Fibroblast of the conjunctiva (primary cell): ENCODE measurements at regions not wholly inside any gene's neighbourhood (a gene's known extent, or its start where the extent isn't known, plus 50 kb on each side); places are given as distances from the start of the nearest gene placed in this dataset.
A peak's percentile ranks its signal among the peaks of the same experiment; 100 is the strongest.

Experiments
- DNase-seq: peaks from one replicate; pipeline ENCODE4 v3.0.0-alpha.2; 2010; ENCODE audit warnings: low read depth

DNA sequence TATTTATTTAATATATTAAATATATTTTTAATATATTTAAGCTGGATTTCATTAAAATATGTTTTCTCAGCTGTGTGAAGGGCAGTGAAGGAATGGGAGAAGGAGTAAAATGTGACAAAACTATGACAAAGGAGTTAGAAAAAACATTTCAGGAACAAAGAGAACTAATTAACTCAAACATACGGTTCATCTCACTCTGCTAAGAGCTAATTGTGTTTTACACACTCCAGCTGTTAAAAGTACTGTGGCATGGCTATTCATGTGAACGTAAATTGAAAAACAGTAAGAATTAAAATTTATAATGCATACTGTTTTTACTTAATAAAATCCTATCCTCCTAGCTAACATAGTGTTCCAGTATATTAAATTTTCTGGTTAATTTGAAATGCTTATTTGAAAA, 262.5 kb upstream of the GNAI1 start:
- DNase-seq = no peak

DNA sequence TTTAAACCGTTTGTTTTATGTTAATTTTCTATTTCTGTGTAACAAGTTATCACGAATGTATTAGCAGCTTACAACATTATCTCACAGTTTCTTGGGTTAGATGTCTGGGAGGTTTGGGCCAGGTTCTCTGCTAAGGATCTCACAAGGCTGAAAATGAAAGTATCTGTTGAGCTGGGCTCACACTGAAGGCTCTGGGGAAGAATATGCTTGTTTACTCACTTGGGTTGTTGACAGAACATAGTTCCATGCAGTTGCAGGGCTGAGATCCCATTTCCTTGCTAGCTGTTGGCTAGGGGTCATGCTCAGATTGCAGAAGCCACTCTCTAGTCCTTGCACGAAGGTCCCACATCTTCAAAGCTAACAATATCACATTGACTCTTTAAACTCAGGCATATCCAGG, 266.6 kb upstream of the GNAI1 start:
- DNase-seq = no peak

DNA sequence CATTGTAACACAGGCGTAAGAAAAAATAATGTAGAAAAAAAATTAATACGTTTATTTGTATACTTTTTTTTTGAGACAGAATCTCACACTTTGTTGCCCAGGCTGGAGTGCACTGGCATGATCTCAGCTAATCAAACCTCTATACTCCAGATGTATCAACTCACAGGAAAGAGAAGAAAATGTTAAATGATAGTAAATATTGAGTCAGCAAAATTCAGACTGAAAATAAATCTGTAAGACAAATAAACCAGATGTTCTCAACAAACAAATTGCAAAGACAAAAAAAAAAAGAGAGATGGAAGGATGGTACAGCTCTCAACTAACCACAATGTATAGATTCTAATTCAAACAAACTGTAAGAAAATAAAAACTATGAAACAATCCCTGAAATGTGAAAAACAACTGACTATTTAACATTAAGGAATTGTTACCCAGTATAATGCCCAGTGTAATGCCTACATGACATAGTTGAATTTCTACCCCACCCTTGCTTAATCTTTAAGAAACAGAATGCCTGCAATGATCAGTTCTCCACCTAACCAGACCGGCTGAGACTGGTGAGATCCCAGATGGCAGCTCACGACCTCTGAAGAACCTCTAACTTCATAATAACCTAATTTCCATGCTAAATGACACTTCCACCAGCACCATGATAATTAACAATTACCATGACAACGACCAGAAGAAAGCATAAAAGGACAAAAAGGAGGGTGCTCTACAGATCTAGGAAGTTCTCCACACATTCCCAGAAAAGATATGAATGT, 272.0 kb upstream of the GNAI1 start:
- DNase-seq = no peak

DNA sequence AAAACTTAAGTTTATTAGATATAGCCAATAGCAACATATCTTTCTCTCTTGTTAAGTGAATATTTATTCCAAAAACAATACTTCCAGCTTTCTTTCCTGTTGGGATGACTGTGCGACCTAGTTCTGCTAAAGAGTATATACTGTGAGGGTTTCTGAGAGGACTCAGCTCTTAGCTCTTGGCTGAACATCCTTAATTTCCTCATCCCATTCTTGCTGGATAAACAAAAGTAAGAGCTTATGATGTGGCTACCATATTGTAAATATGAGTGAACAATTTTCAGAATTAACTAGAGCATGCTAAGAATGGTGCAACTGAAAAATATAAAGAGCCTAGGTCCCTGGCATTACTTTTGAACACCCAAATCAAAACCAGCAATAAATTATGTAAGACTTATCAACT, 279.5 kb upstream of the GNAI1 start:
- DNase-seq = no peak

DNA sequence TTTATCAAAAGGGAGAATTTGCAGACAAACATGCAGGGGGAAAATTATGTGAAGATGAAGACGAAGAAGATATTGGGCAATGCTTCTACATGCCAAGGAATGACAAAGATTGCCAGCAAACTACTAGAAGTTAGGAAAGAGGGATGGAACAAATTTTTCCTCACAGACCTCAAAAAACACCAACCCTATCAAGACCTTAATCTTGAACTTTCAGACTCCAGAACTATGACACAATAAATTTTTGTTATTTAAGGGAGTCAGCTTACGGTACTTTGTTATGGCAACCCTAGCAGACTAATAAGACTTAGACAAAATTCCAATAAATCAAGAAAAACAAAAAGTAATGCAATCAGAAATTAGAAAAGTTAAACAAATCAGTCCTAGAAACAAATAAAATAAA, 280.0 kb upstream of the GNAI1 start:
- DNase-seq = no peak

DNA sequence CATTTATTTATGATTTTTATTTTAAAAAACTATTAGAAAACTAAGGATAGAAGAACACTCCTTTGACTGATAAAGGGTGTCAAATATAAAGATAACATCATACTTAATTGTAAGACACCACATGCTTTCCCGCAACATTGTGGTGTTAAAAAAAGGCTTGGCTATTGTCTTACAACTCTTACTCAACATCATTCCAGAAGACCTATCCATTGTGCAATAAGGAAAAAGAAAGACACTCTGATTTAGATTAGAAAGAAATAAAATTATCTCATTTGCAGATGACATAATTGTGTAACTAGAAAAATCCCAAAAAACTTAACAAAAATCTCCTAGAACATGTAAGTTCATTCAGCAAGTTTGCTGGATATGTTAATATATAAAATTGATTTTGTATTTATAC, 296.7 kb upstream of the GNAI1 start:
- DNase-seq = no peak

DNA sequence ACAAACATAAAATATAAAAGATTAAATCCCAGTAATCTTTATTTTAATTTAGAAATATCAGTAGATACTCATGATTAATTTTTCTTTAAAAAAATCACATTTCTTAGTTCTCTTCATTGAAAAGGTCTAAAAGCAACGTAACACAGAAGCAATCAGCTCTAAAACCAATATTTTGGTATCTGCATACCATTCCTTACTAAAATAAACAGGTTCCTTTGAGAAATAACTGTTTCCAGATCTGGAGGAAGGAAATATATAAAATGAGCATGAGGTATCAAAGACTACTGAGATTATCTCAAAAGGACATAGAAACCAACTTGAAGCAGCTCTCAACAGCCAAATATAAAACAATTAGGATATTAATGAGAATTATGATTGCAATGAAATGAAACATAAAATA, 301.0 kb upstream of the GNAI1 start:
- DNase-seq = no peak

DNA sequence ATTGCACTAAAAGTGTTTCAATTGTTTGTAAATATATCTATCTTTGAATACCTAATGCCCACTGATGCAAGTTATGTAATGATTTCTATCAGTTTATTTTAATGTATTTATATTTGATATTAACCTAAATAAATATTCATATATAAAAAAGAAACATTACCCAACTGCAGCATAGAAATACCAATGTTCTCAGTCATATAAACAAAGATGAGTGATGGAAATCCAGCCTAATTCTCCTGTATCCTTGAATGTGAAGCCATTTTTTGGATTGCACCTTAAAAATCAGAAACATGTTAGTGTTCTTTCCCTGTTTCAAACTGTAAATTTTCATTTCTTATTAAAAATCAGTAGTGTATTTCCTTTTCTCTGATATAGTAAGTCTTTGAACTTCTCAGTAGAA, 305.8 kb upstream of the GNAI1 start:
- no peak for DNase-seq

DNA sequence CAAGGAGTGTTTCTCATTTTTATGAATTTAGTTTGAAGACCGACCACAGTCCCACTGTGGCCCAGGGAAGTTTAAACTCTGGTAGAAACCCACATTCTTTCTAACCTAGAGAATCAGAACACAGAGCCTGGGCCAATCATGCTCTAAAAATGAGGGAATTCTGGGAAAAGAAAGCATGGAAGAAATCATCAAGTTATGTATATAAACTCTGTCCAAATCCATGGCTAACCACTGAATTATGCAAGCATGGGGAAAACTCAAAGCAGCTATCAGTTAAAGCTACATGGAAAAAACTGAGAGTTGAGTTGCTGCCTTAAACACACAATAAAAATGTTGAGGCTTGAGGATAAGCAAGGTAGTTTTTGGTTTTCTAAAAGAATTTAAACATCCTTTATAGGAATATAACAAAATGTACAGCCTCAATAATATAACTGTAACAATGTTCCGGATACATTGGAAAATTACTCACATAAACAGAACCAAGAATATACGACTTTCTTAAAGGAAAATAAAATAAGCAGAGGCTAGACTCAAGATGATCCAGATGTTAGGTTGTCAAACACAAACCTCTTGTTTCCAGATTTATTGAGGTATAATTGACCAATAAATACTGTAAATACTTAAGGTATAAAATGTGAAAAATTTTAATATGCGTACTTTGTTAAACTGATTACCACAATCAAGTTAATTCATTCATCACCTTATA, 311.2 kb upstream of the GNAI1 start:
- DNase-seq = no peak

DNA sequence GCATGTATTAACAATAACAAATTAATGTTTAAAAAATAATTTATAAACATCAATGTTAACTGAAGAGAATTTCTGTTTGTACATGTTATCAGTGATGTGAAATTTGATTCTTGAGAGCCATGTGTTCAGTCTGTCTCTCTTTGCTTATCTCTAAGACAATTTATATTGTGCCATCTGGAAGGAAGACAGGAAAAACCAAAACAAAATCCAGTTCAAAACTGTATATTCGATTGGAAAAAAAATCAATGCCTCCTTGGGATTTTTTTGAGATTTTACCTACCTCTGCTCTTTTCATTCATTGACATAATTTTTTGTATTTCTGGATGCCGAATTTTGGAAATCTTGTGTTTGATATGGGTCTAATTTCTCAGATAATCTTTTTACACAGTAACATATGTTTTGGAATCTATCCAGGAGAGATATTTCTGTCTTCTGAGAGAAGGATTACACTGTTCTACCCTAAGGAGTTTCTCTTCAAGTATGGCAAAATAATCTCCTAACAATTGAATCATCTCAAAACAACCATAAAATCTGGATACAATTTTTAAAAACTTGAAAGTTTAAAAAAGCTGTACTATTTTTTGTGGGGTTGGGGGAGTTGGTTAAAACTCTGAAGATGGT, 311.9 kb upstream of the GNAI1 start:
- DNase-seq = no peak

DNA sequence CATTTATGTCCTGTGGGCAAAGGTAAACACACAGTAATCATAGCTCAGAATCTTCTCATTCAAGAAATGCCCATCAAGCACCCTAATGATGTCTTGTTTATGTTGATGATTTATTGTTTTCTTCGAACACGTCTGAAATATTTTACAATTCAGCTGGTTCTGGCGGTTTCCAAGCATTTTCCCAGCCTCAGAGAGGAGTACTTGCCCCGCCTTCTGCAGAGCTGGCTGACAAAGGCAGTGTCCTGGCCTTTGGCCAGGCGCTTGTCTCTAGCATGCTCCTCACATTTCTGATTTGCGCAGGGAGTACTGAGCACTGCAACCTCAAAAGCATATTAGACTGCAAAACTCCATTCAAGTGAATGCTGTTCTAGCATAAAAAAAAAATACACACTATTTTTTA, 314.2 kb upstream of the GNAI1 start:
- peak; percentile 45 for DNase-seq

DNA sequence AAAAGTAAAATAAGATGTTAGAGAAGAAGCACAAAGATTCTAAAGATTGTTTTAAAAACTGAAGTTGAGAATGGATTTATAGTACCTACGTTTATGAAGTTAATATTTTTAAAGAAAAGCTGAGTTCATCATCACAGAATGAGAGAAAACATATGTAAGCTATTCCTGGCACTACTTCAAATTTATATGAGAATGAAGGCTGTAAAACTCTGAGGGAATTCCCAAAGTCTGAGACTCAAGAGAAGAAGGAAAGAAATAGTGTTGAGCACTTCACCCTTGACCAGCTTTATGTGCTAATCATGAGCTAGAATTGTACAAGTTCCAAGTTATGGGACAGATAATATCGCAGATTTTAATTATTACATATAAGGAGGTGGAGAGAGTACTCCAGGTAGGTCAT, 323.7 kb upstream of the GNAI1 start:
- no peak for DNase-seq

DNA sequence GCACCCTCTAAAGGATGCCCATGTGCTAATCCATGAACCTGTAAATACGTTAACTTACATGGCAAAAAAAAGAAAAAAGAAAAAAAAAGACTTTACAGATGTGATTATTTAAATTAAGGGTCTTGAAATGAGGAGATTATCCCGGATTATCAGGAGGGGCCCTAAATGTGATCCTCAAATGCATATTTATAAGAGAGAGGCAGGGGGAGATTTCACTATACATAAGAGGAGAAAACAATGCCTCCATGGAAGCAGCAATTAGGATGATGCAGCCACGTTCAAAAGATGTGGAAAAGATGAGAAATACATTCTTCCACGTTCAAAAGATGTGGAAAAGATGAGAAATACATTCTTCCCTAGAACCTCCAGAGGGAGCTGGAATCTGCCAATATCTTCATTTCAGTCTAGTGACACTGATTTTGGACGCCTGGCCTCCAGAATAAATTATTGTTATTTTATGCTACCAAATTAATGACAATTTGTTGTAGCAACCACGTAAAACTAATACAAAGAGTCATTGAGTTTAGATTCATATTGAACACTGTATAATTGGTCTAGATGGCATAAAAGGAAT, 328.4 kb upstream of the GNAI1 start:
- DNase-seq = peak; percentile 39

DNA sequence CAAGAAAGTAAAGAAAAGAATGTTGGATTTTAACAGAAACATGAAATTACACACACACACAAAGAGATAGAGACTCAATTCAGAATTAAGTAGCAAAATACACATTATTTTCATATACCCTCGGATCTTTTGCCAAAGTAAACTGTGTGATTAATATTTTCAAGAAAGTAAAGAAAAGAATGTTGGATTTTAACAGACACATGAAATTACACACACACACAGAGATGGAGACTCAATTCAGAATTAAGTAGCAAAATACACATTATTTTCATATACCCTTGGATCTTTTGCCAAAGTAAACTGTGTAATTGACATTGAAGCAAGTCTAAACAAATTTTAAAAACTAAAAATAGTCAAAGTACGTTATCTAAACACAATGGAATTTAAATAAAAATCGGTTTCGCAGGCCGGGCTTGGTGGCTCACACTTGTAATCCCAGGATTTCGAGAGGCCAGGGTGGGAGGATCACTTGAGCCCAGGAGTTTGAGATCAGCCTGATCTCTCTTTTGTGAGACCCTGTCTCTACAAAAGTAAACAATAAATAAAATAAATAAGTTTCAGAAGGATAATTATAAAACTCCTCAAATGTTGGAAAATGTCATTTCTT, 337.3 kb upstream of the MAGI2 start:
- DNase-seq = no peak

DNA sequence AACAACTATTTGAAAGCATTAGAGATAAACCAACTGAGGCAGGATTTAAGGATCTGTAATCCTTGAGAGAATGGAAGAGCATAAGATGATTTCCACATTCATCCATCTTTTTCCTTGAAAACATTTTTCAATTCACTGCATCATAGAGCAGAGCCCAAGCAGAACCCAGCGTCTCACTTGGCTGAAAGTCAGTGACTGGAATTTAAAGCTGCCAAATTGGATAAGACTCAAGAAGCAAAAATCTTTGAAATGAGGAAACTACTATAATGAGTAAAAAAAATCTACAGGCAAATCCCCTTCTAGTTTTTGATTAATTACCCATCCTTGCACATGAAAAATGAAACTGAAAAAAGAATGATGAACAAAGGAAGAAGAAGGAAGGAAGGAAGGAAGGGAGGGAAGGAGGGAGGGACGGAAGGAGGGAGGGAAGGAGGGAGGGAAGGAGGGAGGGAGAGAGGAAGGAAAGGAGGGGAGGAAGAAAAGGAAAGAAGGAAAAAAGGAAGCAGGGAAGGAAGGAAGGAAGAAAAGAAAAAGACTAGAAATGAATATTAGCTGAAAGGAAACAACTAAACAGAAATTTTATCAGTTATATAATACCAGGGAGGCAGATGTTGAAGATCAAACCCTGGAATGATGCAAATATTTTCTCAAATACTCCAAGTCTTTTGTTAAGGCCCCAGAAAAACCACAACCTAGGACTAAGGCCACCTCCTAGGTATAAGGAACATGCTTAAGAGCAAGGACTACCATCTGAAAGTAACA, 336.3 kb upstream of the MAGI2 start:
- DNase-seq = peak; percentile 33

DNA sequence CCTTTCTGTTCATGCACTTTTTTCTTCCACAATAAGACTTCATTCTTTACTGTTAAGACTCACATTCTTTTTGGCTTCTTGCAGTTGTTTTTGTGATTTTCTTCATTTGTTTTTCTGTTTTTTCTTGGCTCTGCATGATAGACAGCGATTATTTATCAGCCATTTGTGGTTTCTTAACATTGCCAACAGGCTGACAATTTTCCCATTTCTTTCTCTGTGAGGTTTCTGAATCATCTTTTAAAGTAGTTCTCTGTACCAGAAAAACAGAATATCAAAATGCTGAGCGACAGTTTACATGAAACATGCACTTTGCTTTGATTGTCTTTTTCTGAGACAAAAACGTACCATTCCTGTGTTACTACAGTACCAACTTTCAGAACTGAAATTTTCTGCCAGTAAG, 334.2 kb upstream of the MAGI2 start:
- DNase-seq = no peak

DNA sequence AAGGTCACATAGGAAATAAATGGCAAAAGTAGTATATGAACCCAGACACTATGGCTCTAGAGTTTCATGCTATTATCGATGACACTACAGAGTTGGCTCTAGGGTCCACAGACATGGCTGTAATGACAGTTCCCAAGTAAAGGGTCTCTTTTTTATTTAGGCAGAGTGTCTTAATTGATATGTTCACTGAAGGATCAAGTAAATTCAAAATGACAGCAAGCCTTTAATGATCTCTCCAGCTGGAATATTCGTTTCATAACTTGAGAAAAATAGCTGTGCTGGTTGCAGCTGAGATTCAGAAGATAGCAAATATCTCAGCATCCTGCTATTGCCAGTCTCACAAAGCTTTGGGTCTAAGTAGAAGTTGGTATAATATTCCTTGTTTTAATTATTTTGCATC, 333.6 kb upstream of the MAGI2 start:
- no peak for DNase-seq

DNA sequence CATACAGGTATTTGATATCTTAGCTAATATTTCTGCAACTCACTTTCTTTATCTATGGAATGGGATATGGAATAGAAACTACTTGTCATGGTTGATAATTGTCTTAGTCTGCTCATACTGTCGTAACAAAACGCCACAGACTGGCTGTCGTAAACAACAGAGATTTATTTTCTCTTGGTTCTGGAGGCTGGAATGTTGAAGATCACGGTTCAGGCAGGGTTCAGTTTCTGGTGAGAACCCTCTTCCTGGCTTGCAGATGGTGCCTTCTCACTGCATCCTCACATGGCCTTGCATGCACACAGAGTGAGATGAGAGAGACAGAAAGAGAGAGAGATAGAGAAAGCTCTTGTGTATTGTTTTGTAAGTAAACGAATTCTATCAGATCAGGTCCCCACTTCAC, 332.7 kb upstream of the MAGI2 start:
- no peak for DNase-seq

DNA sequence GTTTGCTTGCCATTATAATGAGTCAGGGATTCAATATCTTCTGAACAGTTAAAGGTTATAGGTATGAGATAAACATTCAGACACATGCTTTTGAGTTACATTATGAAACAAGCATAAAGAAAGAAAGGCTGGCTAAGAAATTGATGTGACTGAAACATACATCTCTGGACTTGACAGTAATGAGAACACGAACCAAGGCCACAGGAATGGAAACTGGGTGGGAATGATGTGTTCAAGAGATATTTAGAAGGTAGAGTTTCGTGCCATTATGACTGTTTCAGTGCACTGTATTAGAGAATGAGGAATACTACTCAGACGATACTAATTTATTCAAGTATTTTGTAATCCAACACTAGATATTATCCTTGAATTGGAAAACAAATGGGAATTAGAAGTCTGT, 332.1 kb upstream of the MAGI2 start:
- DNase-seq = no peak

DNA sequence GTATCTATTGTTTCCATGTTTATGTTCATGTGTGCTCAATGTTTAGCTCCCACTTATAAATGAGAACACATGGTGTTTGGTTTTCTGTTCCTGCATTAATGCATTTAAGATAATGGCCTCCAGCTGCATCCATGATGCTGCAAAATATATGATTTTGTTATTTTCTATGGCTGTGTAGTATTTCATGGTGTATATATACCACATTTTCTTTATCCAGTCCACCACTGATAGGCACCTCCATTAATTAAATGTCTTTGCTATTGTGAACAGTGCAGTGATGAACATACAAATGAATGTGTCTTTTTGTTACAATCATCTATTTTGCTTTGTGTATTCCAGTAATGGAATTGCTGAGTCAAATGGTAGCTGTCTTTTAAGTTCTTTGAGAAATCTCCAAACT, 329.4 kb upstream of the MAGI2 start:
- no peak for DNase-seq

DNA sequence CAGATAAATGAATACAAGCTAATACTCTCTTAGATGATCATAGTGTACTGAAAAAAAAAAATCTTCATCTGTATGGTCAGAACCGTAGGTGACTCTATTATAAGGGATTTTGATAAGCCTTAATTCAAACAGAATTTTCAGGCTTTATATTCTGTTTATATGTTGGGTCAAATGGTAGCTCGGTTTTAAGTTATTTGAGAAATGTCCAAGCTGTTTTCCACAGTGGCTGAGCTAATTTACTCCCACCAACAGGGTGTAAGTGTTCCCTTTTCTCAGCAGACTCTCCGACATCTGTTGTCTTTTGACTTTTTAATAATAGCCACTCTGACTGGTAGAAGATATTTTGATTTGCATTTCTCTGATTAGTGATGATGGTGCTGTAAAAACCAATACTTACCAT, 328.8 kb upstream of the MAGI2 start:
- DNase-seq = no peak

DNA sequence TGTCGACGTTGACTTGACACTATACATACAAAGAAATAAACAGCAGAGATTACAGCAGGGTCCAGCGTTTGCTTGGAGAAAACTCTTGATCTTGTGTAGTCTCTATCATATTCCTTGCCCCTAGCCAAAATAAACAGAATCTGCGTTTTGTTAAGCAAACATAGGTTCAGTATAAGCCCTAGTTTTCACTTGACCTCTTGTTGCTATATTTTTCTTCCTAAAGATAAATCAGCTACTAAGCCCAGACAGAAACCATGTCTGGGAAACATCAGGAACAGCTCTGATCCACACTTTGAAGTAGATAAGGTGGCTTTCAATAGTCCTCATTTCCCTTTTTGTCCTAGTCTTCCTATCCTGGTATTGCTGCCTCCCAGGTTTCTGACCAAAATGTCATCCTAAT, 328.2 kb upstream of the MAGI2 start:
- DNase-seq = no peak
